Islet of Langerhans (tissue), 1 donor: ENCODE measurements at regions not wholly inside any gene's neighbourhood (a gene's known extent, or its start where the extent isn't known, plus 50 kb on each side); places are given as distances from the start of the nearest gene placed in this dataset.

ENCODE experiments used
- FAIRE-seq: peaks from one replicate; lab custom pipeline; 2011; peaks lifted over from hg19 to GRCh38; lab: Jason Lieb, UNC

DNA sequence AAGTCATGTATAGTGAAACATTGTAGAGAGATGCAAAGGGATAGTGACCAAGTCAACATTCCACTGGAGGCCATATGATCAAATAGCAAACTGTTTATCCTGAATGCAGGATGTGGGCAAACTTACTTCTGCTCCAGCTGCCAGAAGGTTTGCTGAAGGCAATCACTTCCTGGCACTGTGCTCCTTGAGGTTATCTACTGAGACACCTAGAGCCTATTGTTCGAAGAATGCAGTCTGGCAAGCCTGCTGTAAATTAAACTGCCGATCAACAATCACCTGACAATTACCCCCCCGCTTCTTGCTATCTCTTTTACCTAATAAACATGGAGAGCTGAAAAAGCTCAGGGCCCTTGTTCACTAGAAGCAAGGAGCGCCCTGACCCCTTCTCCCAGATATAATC is 139.4 kb upstream of the B3GALT2 start:
- FAIRE-seq = no peak

DNA sequence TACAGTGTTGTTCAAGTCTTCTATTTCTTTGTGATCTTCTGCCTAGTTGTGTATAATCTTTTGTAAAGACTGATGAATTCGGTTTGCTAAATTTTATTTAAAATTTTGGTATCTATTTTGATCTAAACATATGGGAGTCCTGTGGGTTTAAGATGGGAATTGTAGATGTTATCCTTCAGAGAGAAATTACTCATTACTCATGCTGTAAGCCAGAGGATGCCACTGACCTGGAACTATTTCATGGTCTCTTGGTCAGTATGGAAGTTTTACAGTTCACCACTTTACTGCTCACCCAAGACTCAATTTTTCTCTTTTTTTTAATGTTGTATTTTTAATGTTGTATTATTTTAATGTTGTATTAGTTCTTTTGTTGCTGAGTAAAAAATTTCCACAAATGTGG is 138.6 kb upstream of the B3GALT2 start:
- no peak for FAIRE-seq

DNA sequence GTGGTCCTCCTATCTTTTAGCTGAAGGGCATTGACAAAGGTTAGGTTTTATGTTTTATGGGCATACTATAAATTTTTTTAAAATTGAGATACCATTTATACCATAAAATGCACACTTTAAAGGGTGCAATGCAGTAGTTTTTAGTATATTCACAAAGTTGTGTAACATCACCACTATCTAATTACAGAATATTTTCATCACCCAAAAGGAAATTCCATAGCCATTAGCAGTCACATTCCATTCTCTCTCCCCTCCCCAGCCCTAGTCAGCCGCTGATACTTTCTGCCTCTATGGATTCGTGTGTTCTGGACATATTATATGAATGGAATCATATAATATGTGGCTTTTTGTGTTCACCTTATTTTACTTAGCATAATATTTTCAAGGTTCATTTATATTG is 135.8 kb upstream of the B3GALT2 start:
- FAIRE-seq = no peak

DNA sequence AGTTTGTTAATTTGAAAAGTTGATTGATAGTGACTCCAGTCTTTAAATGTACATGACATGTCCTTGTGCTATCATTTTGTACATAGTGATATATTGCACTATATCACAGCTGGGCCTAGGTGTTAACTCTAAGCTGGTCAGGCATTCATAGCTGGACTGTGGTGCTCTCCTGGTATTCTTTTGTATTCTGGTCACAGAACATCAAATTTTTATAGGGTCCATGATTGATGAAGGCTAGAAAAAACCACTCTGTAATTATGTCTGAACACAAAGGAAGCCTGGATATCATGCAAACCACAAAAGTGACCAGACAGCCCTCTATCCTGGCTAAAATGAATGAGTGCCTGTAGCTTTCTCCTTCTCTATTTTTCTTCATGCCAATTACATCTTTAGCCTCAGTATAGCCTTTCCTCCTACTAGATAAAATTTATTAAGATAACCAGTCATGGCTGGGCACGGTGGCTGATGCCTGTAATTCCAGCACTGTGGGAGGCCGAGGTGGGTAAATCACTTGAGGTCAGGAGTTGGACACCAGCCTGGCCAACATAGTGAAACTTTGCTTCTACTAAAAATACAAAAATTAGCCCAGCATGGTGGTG is 134.9 kb upstream of the B3GALT2 start:
- FAIRE-seq = no peak

DNA sequence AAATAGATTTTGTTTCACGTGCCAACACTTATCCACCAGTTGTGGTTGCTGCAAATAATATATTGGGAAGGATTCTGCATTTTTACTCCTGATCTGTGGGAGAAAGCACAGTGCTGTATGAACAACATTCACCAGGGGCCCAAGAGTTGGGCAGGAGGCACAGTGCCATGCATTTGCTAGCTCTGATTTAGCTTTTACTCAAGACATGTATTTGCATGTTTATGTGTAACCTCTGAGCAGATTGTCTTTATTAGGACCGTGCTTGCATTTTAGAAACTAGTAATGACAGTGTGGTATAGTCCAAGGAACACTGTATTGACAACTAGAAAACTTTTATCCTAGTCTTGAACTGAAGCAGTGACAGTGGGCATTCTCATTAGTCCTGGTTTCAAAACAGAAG is 133.9 kb upstream of the B3GALT2 start:
- no peak for FAIRE-seq

DNA sequence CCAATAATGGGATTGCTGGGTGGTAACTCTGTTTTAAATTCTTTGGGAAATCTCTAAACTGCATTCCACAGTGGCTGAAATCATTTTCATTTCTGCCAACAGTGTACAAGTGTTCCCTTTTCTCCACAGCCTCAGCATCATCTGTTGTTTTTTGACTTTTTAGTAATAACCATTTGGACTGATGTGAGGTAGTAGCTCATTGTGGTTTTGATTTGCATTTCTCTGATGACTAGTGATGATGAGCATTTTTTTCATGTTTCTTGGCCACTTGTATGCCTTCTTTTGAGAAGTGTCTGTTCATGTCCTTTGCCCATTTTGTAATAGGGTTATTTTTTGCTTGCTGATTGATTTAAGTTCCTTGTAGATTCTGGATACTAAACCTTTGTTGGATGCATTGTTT is 131.9 kb upstream of the B3GALT2 start:
- no peak for FAIRE-seq

DNA sequence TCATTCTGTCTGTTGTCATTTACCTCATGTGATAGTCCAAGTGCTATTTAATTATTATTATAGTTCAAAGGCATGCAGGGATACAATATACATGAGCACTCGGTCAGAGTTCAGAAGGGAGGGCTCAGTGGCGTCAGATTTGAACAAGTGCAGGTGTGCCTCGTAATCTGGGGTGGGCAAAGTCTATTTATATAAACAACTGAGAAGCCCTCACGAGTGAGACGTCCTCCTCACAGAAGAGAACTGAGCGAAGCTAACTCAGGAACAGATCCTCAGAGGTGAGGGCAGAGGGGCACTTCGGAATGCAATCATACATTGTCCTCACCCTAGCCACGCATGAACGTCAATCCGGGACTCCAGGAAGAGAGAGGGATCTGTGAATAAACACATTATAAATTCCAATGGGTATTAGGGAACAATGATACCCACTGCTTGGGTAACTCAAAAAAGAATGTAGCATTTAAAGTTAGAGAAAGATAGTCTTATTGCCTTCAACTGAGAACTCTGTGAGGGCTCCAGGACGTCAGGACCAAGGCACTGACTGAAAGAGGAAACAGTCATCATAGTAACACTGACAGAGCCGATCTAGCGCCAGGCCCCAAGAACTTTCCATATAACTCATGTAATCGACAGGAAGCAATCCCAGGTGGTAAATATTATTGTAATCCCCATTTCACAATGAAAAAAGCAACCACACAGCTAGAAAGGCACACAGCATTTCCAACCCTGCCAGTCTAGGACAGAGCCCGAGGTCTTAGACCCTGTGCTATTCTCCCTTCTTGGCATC is 127.1 kb upstream of the B3GALT2 start:
- FAIRE-seq = no peak

DNA sequence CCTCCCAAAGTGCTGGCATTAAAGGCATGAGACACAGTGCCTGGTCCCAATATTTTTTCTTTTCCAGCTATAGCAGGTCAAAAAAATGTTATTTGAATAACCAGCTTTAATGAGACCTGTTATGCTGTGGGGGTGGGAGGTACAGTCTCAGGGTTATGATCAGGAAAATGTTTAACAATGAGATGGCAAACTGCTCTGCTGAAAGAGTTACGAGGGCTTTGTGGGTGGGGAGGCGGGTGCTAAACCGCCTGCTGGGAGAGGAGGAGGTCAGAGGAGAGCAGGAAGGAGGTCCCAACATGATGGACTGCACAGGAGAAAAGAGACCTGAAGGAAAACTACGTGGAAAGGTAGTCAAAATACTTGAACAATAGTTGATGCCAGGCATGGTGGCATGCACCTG is 126.0 kb upstream of the B3GALT2 start:
- FAIRE-seq = no peak

DNA sequence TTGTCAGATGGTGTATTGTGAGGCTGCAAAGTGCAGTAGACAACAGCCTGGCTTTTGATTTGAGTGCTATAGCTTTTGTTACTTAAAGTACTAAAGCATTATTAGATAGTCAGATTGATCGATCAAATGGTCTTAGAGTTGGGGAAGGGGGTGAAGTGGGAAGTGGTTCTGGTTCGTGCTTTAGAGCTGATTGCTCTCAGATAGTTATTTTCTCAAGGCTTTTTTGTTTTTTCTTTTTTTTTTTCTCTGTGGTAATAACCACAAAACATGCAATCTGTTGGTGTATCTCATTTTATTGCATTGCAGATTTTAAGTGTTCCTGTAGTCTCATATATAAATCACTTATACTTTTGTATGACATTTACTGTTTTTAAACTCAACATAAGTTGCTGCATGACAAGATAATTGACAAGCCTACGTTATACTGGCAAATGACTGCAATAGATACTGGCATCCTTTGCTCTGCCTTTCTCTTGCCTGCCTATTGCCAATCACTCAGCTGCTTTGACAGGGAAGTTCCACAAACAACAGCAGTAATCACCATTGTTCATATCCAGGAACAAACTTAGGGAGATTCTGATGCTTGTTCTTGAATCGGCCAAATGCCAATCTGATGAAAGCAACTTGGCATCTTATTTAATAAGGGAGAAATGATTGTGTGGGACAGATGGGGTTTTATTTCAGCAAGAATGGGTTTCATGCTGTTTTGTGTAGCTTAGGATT is 125.0 kb upstream of the B3GALT2 start:
- no peak for FAIRE-seq

DNA sequence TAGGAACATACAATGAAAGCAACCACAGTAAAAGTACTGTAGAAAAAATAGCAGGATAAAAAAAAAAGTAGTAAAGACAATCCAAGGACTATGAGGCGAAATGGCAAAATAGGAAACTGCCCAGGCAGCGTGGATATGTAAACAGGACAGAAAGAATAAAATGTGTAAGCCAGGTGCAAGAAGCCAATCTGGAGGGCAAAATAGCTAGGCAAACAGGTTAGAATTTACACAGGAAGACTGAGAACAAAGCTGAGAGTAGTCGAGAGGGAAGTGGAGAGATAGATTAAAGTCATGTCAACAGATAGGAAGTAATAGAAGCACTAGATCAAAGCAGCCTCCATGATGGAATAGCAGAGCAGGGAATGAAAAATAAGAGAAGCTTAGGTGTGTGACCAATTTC is 124.2 kb upstream of the B3GALT2 start:
- no peak for FAIRE-seq

DNA sequence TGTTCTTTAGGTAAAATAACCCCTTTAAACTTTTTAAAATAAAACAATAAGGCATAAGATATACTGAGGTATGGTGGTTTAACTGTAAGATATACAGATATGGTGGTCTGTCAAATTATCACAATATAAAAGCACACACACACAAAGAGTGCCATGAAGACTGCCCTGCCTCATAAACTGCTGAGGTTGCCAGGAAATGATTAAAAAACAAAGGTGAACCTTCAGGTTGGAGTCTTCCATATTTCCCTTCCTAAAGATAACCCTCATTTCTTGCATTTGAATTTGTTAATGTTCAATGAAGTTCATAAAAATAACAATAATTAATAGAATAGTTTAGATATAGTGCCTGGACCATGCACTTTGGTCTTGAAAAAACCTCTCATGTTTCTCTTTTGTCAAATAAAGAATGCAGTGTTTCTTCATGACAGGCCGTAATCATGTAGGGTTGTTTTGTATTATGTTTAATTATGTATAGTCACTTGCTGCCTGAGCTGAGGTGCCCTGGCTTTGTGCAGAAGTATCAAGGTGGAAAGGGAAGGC is 123.6 kb upstream of the B3GALT2 start:
- no peak for FAIRE-seq

DNA sequence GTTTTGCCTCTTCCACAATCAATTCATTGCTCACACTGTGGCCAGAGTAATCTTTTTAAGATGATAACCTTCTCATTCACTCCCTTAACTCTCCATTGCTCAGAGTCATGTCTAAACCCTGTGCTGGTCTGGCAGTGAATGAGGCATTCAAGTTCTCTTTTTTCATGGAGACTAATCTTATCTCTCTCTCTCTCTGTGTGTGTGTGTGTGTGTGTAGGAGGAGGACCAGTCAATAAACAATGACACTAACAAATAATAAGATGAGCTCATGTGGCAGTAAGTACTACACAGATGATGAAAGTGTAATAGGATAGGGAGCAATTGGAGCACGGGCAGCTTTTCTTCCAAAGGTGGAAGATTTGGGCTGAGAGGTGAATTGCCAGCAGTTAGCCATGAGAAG is 122.0 kb upstream of the B3GALT2 start:
- FAIRE-seq = no peak

DNA sequence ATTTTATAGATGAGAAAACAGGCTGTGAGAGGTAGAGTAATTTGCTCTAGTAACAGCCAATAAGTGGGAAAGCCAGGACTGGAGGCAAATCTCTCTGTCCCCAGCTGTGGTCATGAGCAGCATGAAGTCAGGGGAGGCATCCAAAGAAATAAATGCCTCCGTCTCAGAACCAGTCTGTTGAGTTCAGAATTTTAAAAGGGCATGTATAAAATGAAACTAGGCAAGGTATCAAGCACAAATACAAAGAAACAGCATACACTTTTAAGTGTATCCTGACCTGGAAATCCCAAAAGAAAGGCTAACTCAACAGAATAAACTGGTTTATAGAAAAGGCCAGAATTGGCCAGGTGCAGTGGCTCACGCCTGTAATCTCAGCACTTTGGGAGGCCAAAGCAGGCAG is 120.0 kb upstream of the B3GALT2 start:
- no peak for FAIRE-seq
